ENCODE measurements at regions not wholly inside any gene's neighbourhood (a gene's known extent, or its start where the extent isn't known, plus 50 kb on each side); places are given as distances from the start of the nearest gene placed in this dataset.

DNA sequence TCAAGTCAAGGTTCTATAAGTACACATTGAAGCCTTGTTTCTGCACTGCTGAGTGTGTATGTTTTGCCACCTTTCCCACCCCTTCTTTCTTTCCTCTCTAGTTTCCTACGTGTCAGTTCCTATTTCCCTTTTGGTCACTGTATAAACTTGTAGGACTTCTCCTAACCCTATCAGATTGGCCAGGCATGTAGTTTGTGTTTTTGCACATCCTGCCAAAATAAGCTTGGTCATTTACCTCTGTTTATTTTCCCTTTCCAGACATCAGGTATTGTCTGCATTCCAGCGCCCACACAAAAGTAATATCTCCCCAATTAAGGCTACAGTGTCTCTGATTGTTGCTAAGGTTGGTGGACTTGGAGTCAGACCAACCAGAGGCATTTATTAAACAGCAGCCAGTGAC, 252.9 kb upstream of the MPDZ start:
- Histone ChIP-seq H3K4me1 (ENCODE audit: low read depth) (no peaks in the 10 kb centered on the region), H3K27ac (no peak overlapping the region), H3K9me3 (ENCODE audit: low read depth) (no peaks in the 10 kb centered on the region), H3K4me3 (no peak overlapping the region), H3K27me3 (no peaks in the 10 kb centered on the region), H3K36me3 (no peaks in the 10 kb centered on the region)
- DNase-seq (ENCODE audit: low read depth in 1 of 2, low spot score in 1 of 2) = peak in 1 of 2 donors; percentile 5
- TF ChIP-seq, protein P1, sequence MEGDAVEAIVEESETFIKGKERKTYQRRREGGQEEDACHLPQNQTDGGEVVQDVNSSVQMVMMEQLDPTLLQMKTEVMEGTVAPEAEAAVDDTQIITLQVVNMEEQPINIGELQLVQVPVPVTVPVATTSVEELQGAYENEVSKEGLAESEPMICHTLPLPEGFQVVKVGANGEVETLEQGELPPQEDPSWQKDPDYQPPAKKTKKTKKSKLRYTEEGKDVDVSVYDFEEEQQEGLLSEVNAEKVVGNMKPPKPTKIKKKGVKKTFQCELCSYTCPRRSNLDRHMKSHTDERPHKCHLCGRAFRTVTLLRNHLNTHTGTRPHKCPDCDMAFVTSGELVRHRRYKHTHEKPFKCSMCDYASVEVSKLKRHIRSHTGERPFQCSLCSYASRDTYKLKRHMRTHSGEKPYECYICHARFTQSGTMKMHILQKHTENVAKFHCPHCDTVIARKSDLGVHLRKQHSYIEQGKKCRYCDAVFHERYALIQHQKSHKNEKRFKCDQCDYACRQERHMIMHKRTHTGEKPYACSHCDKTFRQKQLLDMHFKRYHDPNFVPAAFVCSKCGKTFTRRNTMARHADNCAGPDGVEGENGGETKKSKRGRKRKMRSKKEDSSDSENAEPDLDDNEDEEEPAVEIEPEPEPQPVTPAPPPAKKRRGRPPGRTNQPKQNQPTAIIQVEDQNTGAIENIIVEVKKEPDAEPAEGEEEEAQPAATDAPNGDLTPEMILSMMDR (IDR thresholded peaks at IDR 0.05; ENCODE audit: low read depth, low read length) = no peak

DNA sequence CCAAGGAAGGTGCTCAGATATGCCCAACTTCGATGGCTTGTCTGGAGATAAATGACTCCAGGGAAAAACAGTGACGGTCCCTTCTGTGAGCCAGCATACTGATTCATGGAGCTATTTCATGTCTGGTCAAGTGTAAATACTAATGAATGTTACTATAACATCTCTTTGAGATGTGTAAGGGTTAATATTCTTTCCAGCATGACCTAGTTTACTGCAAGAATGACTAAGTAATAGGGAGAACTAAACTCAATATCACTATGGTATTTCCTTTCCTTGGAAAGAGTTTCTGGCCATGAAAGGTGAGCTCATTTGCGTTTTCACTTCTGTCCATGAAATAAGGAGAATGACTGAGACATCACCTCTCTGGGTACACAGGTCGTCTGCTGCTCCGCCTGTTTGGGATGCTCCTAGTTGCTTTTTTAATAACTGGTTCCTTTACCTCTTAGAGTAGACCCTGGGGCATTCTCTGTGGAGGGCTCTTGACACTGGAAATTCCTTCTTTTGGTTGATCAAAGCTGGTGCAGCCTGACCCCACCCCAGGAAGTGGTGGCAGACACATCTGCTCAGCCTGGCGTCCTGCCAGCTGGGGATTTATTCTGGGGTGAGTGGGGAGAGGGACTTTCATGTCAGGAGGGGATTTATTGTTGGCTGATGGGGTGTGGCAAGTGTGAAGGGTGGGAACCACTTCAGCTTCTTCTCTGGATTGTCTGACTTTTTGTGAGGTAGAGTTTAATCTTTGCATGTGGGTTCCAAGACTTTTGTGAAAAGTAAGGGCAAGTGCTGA, 250.0 kb upstream of the MPDZ start:
- H3K4me3 ChIP-seq = no peak overlapping the region
- H3K27me3 ChIP-seq = no peaks in the 10 kb centered on the region
- H3K4me1 ChIP-seq (ENCODE audit: low read depth) = no peaks in the 10 kb centered on the region
- no peak overlapping the region for H3K27ac ChIP-seq
- TF ChIP-seq, protein P1 (IDR thresholded peaks at IDR 0.05; ENCODE audit: low read depth, low read length) = no peak
- H3K9me3 ChIP-seq (ENCODE audit: low read depth) = no peaks in the 10 kb centered on the region
- no peaks in the 10 kb centered on the region for H3K36me3 ChIP-seq
- no peak for DNase-seq (ENCODE audit: low read depth in 1 of 2, low spot score in 1 of 2)

DNA sequence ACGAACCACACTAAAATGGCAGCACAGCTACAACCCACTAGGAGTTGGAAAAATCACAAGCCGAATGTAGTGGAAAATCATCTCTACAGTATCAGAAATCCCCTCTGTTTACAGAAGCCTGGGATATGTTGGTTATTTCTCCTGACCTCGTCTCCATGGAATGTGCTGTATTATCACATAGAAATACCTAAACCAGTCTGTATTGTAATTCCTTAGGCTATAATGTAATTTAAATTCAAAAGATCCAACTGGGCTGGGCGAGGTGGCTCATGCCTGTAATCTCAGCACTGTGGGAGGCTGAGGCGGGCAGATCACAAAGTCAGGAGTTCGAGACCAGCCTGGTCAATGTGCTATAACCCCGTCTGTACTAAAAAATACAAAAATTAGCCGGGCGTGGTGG, 244.8 kb upstream of the MPDZ start:
- Histone ChIP-seq H3K27me3 (no peaks in the 10 kb centered on the region), H3K27ac (no peak overlapping the region), H3K4me1 (ENCODE audit: low read depth) (no peaks in the 10 kb centered on the region), H3K4me3 (no peak overlapping the region), H3K9me3 (ENCODE audit: low read depth) (no peaks in the 10 kb centered on the region), H3K36me3 (no peaks in the 10 kb centered on the region)
- peak in 1 of 2 donors; percentile 22 for DNase-seq (ENCODE audit: low read depth in 1 of 2, low spot score in 1 of 2)
- TF ChIP-seq, protein P1 (IDR thresholded peaks at IDR 0.05; ENCODE audit: low read depth, low read length) = no peak

DNA sequence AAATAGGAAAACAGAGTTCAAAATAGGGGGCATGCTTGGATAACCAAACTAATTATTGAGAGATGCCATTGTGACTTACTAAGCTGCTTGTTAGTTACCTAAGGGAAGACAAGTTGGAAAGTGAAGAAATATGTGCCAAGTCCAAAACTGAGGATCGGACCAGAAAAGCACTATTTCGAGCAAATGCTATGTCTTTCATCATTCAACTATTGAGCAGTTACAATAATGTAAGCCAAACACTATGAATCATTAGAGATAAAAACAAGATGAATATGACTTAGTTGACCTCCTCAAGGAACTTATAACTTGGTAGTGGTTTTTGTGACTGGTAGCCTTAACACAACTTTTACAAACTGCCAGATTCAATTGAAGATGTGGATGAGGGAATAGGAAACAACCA, 240.6 kb upstream of the MPDZ start:
- Histone ChIP-seq H3K36me3 (no peaks in the 10 kb centered on the region), H3K27ac (no peak overlapping the region), H3K9me3 (ENCODE audit: low read depth) (no peaks in the 10 kb centered on the region), H3K27me3 (no peaks in the 10 kb centered on the region), H3K4me1 (ENCODE audit: low read depth) (no peaks in the 10 kb centered on the region), H3K4me3 (no peak overlapping the region)
- DNase-seq (ENCODE audit: low read depth in 1 of 2, low spot score in 1 of 2) = peak in 1 of 2 donors; percentile 67
- TF ChIP-seq, protein P1 (IDR thresholded peaks at IDR 0.05; ENCODE audit: low read depth, low read length) = no peak

DNA sequence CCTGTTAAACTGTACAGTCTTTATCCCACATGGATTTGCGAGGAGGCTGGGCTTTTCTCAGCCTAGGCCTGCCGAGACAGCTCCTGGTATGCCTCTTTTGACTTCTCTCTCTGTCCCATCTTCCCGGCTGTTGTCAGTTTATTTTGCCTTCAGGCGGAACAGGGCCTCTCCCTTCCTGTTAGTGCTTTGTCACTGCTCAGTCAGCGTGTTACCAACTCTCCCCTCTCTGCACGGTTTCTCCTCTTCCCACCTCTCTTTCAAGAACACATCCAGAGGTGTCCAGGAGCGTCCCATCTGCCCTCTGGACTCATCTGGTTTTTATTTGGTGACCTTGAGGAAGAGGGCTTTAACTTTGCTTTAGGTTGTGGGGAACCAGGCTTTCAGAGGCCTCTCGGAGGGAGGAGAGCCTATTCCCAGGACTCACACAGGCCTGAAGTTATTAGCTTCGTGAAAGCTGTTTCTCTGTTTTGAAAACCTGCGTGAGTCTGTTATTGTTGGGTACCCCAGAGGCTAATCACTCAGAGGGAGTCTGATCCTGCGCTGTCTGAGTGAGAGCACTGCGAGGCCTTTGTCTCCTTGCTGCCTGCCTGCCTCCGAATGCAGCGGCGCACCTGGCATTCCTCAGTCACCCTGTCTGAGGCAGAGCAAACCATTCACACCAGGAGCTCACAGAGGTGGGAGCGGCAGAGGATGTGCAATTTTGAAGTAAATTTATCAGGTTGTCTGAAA, 234.4 kb upstream of the MPDZ start:
- Histone ChIP-seq H3K9me3 (ENCODE audit: low read depth) (no peaks in the 10 kb centered on the region), H3K4me3 (no peak overlapping the region), H3K27ac (no peak overlapping the region), H3K36me3 (no peaks in the 10 kb centered on the region), H3K27me3 (no peaks in the 10 kb centered on the region), H3K4me1 (ENCODE audit: low read depth) (peaks cover 3% of the 10 kb centered on the region)
- DNase-seq (ENCODE audit: low read depth in 1 of 2, low spot score in 1 of 2) = peak; percentile 2 to 24
- TF ChIP-seq, protein P1 (IDR thresholded peaks at IDR 0.05; ENCODE audit: low read depth, low read length) = no peak
